ENCODE measurements at regions not wholly inside any gene's neighbourhood (a gene's known extent, or its start where the extent isn't known, plus 50 kb on each side); places are given as distances from the start of the nearest gene placed in this dataset.

GRCh38 chr9:81877047-81877446 lies 51.2 kb upstream of the SPATA31D4 start:
- Mint-ChIP-seq H3K27me3 (peaks cover 2% of the 10 kb centered on the region), H3K9me3 (no peaks in the 10 kb centered on the region), H3K36me3 (no peaks in the 10 kb centered on the region), H3K27ac (no peak overlapping the region), H3K4me3 (no peak overlapping the region), H3K4me1 (no peaks in the 10 kb centered on the region)
- DNase-seq (ENCODE audit: low spot score in 2 of 2) (no peak), ATAC-seq (ENCODE audit: low read depth) (no peak)

All from memory B cell (primary cell).